ENCODE measurements at regions not wholly inside any gene's neighbourhood (a gene's known extent, or its start where the extent isn't known, plus 50 kb on each side); places are given as distances from the start of the nearest gene placed in this dataset.

DNA sequence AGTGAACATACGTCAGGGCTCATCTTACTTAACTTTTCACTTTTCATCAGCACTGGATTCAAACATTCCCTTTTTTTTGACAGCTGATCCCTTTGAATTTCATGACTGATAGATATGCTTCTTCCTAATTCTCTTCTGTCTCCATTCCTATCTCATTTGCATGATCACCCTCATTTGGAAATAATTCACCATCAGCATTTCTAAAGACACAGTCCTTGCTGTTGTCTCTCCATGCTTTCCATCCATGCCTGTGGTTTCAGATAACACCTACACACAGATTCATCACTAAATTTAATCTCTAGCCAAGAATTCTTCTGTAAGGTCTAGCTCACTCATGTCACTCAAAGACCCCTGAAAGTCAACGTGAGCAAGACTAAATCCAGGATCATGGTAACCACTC, 228.4 kb upstream of the BTBD3 start:
- TF ChIP-seq CTCF (IDR thresholded peaks at IDR 0.05) (no peak), REST (IDR thresholded peaks at IDR 0.05; ENCODE audit: insufficient read depth in 1 of 2, low read depth in 2 of 2, low read length in 1 of 2) (no peak), POLR2AphosphoS5 (IDR thresholded peaks at IDR 0.05; ENCODE audit: low read depth, low read length) (no peak)

Data from Panc1 (cell line).